Activated CD8-positive, alpha-beta memory T cell treated with anti-CD3 and anti-CD28 coated beads, Interleukin-2, amount 10 ng/mL, durations not matched to agents 7 days and 5 days (primary cell): ENCODE measurements at regions not wholly inside any gene's neighbourhood (a gene's known extent, or its start where the extent isn't known, plus 50 kb on each side); places are given as distances from the start of the nearest gene placed in this dataset.

Experiments used
- ATAC-seq: fragments of 150-1000 bp; cut with Tn5 transposase; one replicate; pipeline ENCODE4 v1.10.0; 2021; ENCODE audit warnings: moderate library complexity
- CTCF ChIA-PET: fragments of 350-600 bp; sonication (Branson Sonifier 250); formaldehyde crosslinking; loops from one replicate; lab custom pipeline; 2021; ENCODE audit warnings: antibody characterized with exemption; lab: Charles Lee
- DNase-seq: peaks from one replicate; pipeline ENCODE4 v3.0.0-alpha.2; 2020
- H3K27ac Mint-ChIP-seq: one replicate; pipeline ENCODE4 v1.8.0; 2021; ENCODE audit warnings: mild to moderate bottlenecking, mixed read lengths
- H3K27me3 Mint-ChIP-seq: one replicate; pipeline ENCODE4 v1.8.0; 2021; ENCODE audit warnings: mixed read lengths
- H3K36me3 Mint-ChIP-seq: one replicate; pipeline ENCODE4 v1.8.0; 2021; ENCODE audit warnings: mild to moderate bottlenecking, mixed read lengths
- H3K4me1 Mint-ChIP-seq: one replicate; pipeline ENCODE4 v1.8.0; 2021; ENCODE audit warnings: mixed read lengths
- H3K4me3 Mint-ChIP-seq: one replicate; pipeline ENCODE4 v1.8.0; 2021; ENCODE audit warnings: mild to moderate bottlenecking, moderate library complexity, mixed read lengths
- H3K9me3 Mint-ChIP-seq: one replicate; pipeline ENCODE4 v1.8.0; 2022; ENCODE audit warnings: low read depth, mixed read lengths

- H3K9me3 Mint-ChIP-seq = peaks cover 2% of the 10 kb centered on the region
- H3K27me3 Mint-ChIP-seq = peaks cover 28% of the 10 kb centered on the region
- CTCF ChIA-PET = no interaction called here
- H3K4me3 Mint-ChIP-seq = no peak overlapping the region
- DNase-seq = no peak
- H3K36me3 Mint-ChIP-seq = no peaks in the 10 kb centered on the region
- H3K4me1 Mint-ChIP-seq = no peaks in the 10 kb centered on the region
- no peak overlapping the region for H3K27ac Mint-ChIP-seq
- no peak for ATAC-seq
Measured at GRCh38 chr2:204268971-204269370, 276.3 kb upstream of the PARD3B start.

- Mint-ChIP-seq H3K9me3 (peaks cover 2% of the 10 kb centered on the region), H3K27ac (no peak overlapping the region), H3K27me3 (peaks cover 14% of the 10 kb centered on the region), H3K36me3 (no peaks in the 10 kb centered on the region), H3K4me3 (no peak overlapping the region), H3K4me1 (no peaks in the 10 kb centered on the region)
- DNase-seq (no peak), ATAC-seq (no peak)
- CTCF ChIA-PET = no interaction called here
Measured at GRCh38 chr2:204272089-204272488, 273.2 kb upstream of the PARD3B start.

- no peak overlapping the region for H3K27ac Mint-ChIP-seq
- no peak for ATAC-seq
- H3K27me3 Mint-ChIP-seq = peaks cover 13% of the 10 kb centered on the region
- CTCF ChIA-PET = no interaction called here
- H3K36me3 Mint-ChIP-seq = no peaks in the 10 kb centered on the region
- no peak for DNase-seq
- peaks cover 2% of the 10 kb centered on the region for H3K9me3 Mint-ChIP-seq
- no peaks in the 10 kb centered on the region for H3K4me1 Mint-ChIP-seq
- H3K4me3 Mint-ChIP-seq = no peak overlapping the region
Measured at GRCh38 chr2:204272610-204273287, 272.5 kb upstream of the PARD3B start.

- Mint-ChIP-seq H3K27ac (no peak overlapping the region), H3K4me3 (no peak overlapping the region), H3K4me1 (no peaks in the 10 kb centered on the region), H3K9me3 (peaks cover 2% of the 10 kb centered on the region), H3K27me3 (peaks cover 13% of the 10 kb centered on the region), H3K36me3 (no peaks in the 10 kb centered on the region)
- DNase-seq (no peak), ATAC-seq (no peak)
- CTCF ChIA-PET = no interaction called here
Measured at GRCh38 chr2:204274429-204274828, 270.8 kb upstream of the PARD3B start.

- ATAC-seq (no peak), DNase-seq (no peak)
- Mint-ChIP-seq H3K36me3 (no peaks in the 10 kb centered on the region), H3K27me3 (peaks cover 19% of the 10 kb centered on the region), H3K27ac (no peak overlapping the region), H3K4me3 (no peak overlapping the region), H3K9me3 (peaks cover 2% of the 10 kb centered on the region), H3K4me1 (no peaks in the 10 kb centered on the region)
- CTCF ChIA-PET = no interaction called here
Measured at GRCh38 chr2:204274991-204275390, 270.3 kb upstream of the PARD3B start.

GRCh38 chr2:204277226-204277625 lies 268.0 kb upstream of the PARD3B start:
- no peaks in the 10 kb centered on the region for H3K4me1 Mint-ChIP-seq
- peaks cover 24% of the 10 kb centered on the region for H3K27me3 Mint-ChIP-seq
- no peak for DNase-seq
- CTCF ChIA-PET = no interaction called here
- no peak for ATAC-seq
- no peaks in the 10 kb centered on the region for H3K36me3 Mint-ChIP-seq
- no peak overlapping the region for H3K27ac Mint-ChIP-seq
- no peak overlapping the region for H3K4me3 Mint-ChIP-seq
- no peaks in the 10 kb centered on the region for H3K9me3 Mint-ChIP-seq

GRCh38 chr2:204278454-204278853 lies 266.8 kb upstream of the PARD3B start:
- CTCF ChIA-PET = interaction anchor here (1.0 kb wide), 1 partner anchor 18 kb away, joined by 4 read pairs; no protein-coding TSS in a partner anchor
- Mint-ChIP-seq H3K9me3 (no peaks in the 10 kb centered on the region), H3K27ac (no peak overlapping the region), H3K27me3 (peaks cover 26% of the 10 kb centered on the region), H3K4me1 (no peaks in the 10 kb centered on the region), H3K36me3 (no peaks in the 10 kb centered on the region), H3K4me3 (no peak overlapping the region)
- no peak for DNase-seq
- ATAC-seq = no peak

- H3K27ac Mint-ChIP-seq = no peak overlapping the region
- CTCF ChIA-PET = interaction anchor here (1.2 kb wide), 1 partner anchor 13 kb away, joined by 3 read pairs; no protein-coding TSS in a partner anchor
- no peak overlapping the region for H3K4me3 Mint-ChIP-seq
- peaks cover 33% of the 10 kb centered on the region for H3K27me3 Mint-ChIP-seq
- H3K4me1 Mint-ChIP-seq = no peaks in the 10 kb centered on the region
- H3K9me3 Mint-ChIP-seq = no peaks in the 10 kb centered on the region
- DNase-seq = no peak
- no peak for ATAC-seq
- no peaks in the 10 kb centered on the region for H3K36me3 Mint-ChIP-seq
Measured at GRCh38 chr2:204279819-204280218, 265.5 kb upstream of the PARD3B start.

GRCh38 chr2:204280262-204280668 lies 265.0 kb upstream of the PARD3B start:
- no peaks in the 10 kb centered on the region for H3K4me1 Mint-ChIP-seq
- DNase-seq (no peak), ATAC-seq (no peak)
- no peaks in the 10 kb centered on the region for H3K36me3 Mint-ChIP-seq
- H3K27ac Mint-ChIP-seq = no peak overlapping the region
- H3K9me3 Mint-ChIP-seq = no peaks in the 10 kb centered on the region
- CTCF ChIA-PET = interaction anchor here (1.2 kb wide), 1 partner anchor 13 kb away, joined by 3 read pairs; no protein-coding TSS in a partner anchor
- H3K4me3 Mint-ChIP-seq = no peak overlapping the region
- H3K27me3 Mint-ChIP-seq = peaks cover 31% of the 10 kb centered on the region

GRCh38 chr2:204282081-204282480 lies 263.2 kb upstream of the PARD3B start:
- H3K4me3 Mint-ChIP-seq = no peak overlapping the region
- H3K27ac Mint-ChIP-seq = no peak overlapping the region
- no peaks in the 10 kb centered on the region for H3K4me1 Mint-ChIP-seq
- peaks cover 28% of the 10 kb centered on the region for H3K27me3 Mint-ChIP-seq
- CTCF ChIA-PET = no interaction called here
- DNase-seq (no peak), ATAC-seq (no peak)
- H3K9me3 Mint-ChIP-seq = no peaks in the 10 kb centered on the region
- no peaks in the 10 kb centered on the region for H3K36me3 Mint-ChIP-seq

- no peak for ATAC-seq
Measured at GRCh38 chr2:204282525-204282924, 262.8 kb upstream of the PARD3B start.

GRCh38 chr2:204289066-204289465 lies 256.2 kb upstream of the PARD3B start:
- Mint-ChIP-seq H3K27me3 (peaks cover 18% of the 10 kb centered on the region), H3K4me1 (no peaks in the 10 kb centered on the region), H3K36me3 (no peaks in the 10 kb centered on the region), H3K27ac (no peak overlapping the region), H3K9me3 (no peaks in the 10 kb centered on the region), H3K4me3 (no peak overlapping the region)
- no peak for DNase-seq
- no peak for ATAC-seq
- CTCF ChIA-PET = no interaction called here

More at GRCh38 chr2:204282525-204282924, 262.8 kb upstream of the PARD3B start:
- Mint-ChIP-seq H3K9me3 (no peaks in the 10 kb centered on the region), H3K36me3 (no peaks in the 10 kb centered on the region), H3K27me3 (peaks cover 28% of the 10 kb centered on the region), H3K27ac (no peak overlapping the region), H3K4me3 (no peak overlapping the region), H3K4me1 (no peaks in the 10 kb centered on the region)
- CTCF ChIA-PET = no interaction called here
- DNase-seq = no peak

- Mint-ChIP-seq H3K4me3 (no peak overlapping the region), H3K27me3 (peaks cover 23% of the 10 kb centered on the region)
- CTCF ChIA-PET = interaction anchor here (1.5 kb wide), 1 partner anchor 12 kb away, joined by 3 read pairs; no protein-coding TSS in a partner anchor
Measured at GRCh38 chr2:204292439-204292838, 252.8 kb upstream of the PARD3B start.

More at GRCh38 chr2:204292439-204292838, 252.8 kb upstream of the PARD3B start:
- DNase-seq (no peak), ATAC-seq (no peak)
- Mint-ChIP-seq H3K4me1 (no peaks in the 10 kb centered on the region), H3K27ac (no peak overlapping the region), H3K36me3 (no peaks in the 10 kb centered on the region), H3K9me3 (no peaks in the 10 kb centered on the region)
